T-helper 17 cell (primary cell): ENCODE measurements at regions not wholly inside any gene's neighbourhood (a gene's known extent, or its start where the extent isn't known, plus 50 kb on each side); places are given as distances from the start of the nearest gene placed in this dataset.
"Not testable (repeated sequence)": the region's sequence is repeated elsewhere in the genome, so short reads cannot be mapped to it uniquely, and the experiment has no call there.

Experiments
- ATAC-seq: fragments of 150-1000 bp; cut with Tn5 transposase; 2 replicates; pipeline ENCODE4 v1.10.0; 2021; ENCODE audit warnings: mild to moderate bottlenecking, moderate library complexity
- DNase-seq, 3 donors: peaks; one replicate each; pipeline versions ENCODE4 v3.0.0 to v3.0.0-alpha.2; 2020 to 2021
- H3K9me3 ChIP-seq: one replicate; pipeline ENCODE4 v1.7.0; 2013; ENCODE audit warnings: low read length, mild to moderate bottlenecking; ENCODE audit not compliant: control insufficient read depth, poor library complexity, severe bottlenecking
- H3K27ac Mint-ChIP-seq: one replicate; pipeline ENCODE4 v1.8.0; 2022; ENCODE audit warnings: mild to moderate bottlenecking, moderate library complexity, mixed read lengths
- H3K27me3 Mint-ChIP-seq: one replicate; pipeline ENCODE4 v1.8.0; 2022; ENCODE audit warnings: mixed read lengths
- H3K36me3 Mint-ChIP-seq: one replicate; pipeline ENCODE4 v1.8.0; 2022; ENCODE audit warnings: low read depth, mixed read lengths
- H3K4me1 Mint-ChIP-seq: one replicate; pipeline ENCODE4 v1.8.0; 2022; ENCODE audit warnings: mild to moderate bottlenecking, mixed read lengths
- H3K4me3 Mint-ChIP-seq: one replicate; pipeline ENCODE4 v1.8.0; 2022; ENCODE audit warnings: mild to moderate bottlenecking, moderate library complexity, mixed read lengths

DNA sequence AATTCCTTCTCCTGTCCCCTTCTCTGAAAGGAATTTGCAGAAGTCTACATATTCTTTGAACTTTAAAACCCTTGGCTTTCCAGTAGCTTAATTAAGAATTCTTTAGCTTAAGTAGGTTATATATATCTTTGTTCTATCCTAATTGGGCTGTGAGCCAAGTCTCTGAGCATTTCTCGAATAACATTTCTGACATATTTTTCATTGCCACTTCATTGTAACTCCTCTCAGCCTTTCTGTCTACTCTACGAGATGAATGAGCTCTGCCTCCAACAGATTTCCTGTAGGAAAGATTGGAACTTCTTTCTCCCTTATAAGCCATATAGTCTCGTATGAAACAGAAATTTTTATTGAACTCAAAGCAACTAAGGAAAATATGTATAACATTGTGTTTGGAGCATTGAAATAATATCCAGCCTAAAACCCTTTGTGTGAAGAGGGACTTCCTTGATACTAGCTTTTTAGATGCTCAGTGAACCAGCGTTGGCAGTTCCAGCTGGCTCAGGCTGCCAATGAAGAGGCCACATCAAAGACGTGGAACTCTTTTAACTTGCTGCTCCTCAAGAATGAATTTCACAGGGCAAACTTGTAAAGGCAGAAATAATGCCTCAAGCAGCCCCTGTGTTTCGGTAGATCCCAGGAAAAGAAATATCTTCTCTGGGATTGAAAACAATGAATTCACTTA lies 87.7 kb upstream of the NOX3 start:
- Mint-ChIP-seq H3K4me1 (no peaks in the 10 kb centered on the region), H3K27me3 (peaks cover 23% of the 10 kb centered on the region), H3K27ac (no peak overlapping the region), H3K4me3 (no peak overlapping the region), H3K36me3 (no peaks in the 10 kb centered on the region)
- H3K9me3 ChIP-seq = no peaks in the 10 kb centered on the region
- ATAC-seq = no peak
- DNase-seq = no peak

DNA sequence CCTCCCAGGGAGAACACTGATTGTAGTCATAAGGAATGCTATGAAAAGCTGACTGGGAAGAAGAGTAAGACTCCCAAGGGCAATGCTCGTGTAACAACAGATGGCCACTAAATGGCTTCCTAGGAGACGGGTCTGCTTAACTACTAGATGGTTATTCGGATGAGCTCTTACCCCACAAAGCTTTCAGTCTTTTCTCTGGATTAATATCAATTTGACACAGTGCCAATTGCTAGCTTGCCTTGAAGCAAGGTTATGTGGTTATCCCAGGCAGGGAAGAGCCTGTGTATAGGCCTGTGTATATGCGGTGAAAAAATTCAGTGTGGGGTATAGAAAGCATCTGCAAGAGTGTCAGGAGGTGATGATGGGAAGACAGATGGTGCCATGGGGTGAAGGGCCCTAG lies 86.4 kb upstream of the NOX3 start:
- H3K4me1 Mint-ChIP-seq = no peaks in the 10 kb centered on the region
- H3K4me3 Mint-ChIP-seq = no peak overlapping the region
- peaks cover 32% of the 10 kb centered on the region for H3K27me3 Mint-ChIP-seq
- H3K9me3 ChIP-seq = no peaks in the 10 kb centered on the region
- ATAC-seq (no peak), DNase-seq (no peak)
- no peak overlapping the region for H3K27ac Mint-ChIP-seq
- no peaks in the 10 kb centered on the region for H3K36me3 Mint-ChIP-seq

DNA sequence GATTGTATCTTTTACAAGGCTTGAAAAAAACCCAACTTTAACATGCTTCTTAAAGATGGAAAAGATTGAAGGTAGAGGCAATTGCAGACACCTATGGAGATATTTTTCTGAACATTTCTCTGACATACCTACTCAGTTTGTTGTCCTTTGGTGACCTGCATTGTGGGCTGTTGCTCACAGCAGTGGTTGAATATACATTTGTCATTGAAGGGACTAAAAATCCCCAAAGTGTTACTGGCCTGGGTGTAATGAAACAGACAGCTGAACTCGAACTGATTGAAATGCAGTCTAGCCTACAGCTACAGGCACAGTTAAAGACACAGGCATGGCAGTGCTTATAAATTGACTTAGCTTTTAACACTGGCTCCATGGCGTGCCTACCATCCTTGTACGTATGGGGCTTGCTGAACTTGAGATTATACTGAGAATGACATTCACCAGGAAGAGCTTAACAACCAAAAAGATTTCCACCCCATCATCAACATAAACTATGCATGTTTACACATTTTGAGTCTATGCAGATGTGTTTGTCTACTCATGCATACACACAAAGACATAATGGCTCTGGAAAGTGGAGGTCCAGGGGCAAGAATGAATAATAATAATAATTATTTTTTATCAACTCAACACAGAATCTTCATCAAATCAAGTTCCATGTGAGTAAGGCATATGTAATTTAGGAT lies 83.2 kb upstream of the NOX3 start:
- Mint-ChIP-seq H3K4me1 (no peaks in the 10 kb centered on the region), H3K27ac (no peak overlapping the region), H3K4me3 (no peak overlapping the region), H3K36me3 (no peaks in the 10 kb centered on the region), H3K27me3 (peaks cover 27% of the 10 kb centered on the region)
- ATAC-seq (no peak), DNase-seq (no peak)
- H3K9me3 ChIP-seq = no peaks in the 10 kb centered on the region

DNA sequence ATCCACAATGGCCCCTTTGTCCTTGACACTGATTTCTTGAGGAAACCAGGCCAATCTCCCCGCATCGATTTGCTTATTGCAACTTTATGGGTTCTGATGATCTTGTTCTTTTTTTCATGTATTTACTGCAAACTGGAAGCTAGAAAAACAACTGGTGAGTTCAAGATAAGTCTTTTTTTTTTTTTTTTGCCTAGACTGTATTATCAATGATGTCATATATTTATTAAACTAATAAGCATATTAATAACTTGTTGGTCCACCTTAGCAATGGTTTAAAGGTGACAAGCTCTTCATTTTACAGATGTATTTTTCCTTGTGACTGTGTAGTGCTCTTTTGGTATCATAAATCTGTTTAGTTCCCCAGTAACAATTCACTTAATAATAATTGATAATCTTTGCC lies 79.0 kb upstream of the NOX3 start:
- H3K27ac Mint-ChIP-seq = no peak overlapping the region
- H3K4me1 Mint-ChIP-seq = no peaks in the 10 kb centered on the region
- ATAC-seq (no peak), DNase-seq (no peak)
- no peaks in the 10 kb centered on the region for H3K9me3 ChIP-seq
- H3K27me3 Mint-ChIP-seq = peaks cover 11% of the 10 kb centered on the region
- peaks cover 2% of the 10 kb centered on the region for H3K36me3 Mint-ChIP-seq
- no peak overlapping the region for H3K4me3 Mint-ChIP-seq

DNA sequence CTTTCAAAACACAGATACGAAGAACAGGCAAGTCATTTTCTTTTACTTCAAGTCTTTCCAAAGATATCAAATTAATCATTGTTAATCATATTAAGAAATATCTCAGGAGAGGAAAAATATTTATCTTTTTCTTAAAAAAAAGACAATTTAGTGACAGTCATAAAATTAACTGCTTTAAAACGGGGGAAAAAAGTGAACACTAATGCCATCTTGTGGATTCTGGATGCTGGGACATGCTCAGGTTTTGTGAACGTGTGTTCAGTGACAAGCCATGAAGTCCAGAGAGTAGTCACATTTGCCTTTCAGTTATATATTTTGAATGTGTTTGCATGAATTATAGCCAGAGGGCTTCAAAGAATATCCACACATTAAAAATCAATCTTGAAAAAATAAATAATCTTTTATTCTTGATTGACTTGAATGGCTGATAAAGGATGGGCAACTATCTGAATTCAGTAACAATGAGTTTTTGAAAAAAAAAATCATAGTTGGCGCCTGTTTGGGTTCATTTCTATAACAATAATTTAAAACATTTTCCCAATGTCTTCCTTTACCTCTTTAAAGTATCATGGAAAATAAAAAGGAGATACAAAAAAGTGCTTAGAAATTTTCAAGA lies 74.7 kb upstream of the NOX3 start:
- no peak overlapping the region for H3K4me3 Mint-ChIP-seq
- peaks cover 2% of the 10 kb centered on the region for H3K36me3 Mint-ChIP-seq
- H3K9me3 ChIP-seq = no peaks in the 10 kb centered on the region
- H3K27me3 Mint-ChIP-seq = no peaks in the 10 kb centered on the region
- DNase-seq (no peak), ATAC-seq (no peak)
- H3K4me1 Mint-ChIP-seq = no peaks in the 10 kb centered on the region
- H3K27ac Mint-ChIP-seq = no peak overlapping the region

DNA sequence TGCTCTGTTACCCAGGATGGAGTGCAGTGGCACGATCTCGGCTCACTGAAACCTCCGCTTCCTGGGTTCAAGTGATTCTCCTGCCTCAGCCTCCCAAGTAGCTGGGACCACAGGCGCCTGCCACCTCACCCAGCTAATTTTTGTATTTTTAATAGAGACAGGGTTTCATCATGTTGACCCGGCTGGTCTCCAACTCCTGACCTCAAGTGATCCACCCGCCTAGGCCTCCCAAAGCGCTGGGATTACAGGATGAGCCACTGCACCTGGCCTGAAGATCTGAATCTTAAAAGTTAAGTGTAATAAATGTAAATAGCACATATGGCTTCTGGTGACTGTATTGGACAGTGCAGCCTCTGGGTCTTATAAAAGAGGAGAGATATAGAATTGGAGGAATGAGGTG lies 74.2 kb upstream of the NOX3 start:
- H3K36me3 Mint-ChIP-seq, H3K4me1 Mint-ChIP-seq, DNase-seq, H3K27ac Mint-ChIP-seq, ATAC-seq, H3K9me3 ChIP-seq, H3K4me3 Mint-ChIP-seq, H3K27me3 Mint-ChIP-seq: not testable (repeated sequence)

DNA sequence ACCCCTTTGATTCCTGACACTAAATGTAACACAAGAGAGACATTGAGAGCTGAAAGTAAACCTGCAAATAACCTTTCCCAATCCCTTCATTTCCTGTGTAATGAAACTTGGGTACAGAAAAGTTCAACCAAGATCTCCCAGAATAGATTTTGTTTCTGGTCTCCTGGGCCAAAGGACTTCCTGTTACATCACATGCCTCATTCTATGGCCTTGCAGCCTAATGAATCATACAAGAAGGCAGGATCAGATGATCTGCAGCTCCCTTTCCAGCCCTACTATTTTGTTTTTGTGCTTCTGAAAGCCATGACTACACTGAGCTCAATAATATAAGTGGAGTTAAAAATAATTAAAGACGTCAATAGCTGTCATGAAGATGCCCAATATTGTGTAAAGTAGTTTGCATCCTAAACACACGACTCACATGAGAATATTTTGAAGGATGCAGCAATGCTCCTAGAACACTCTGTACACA lies 73.4 kb upstream of the NOX3 start:
- no peak for DNase-seq
- Mint-ChIP-seq H3K36me3 (peaks cover 2% of the 10 kb centered on the region), H3K27ac (no peak overlapping the region), H3K4me1 (no peaks in the 10 kb centered on the region), H3K4me3 (no peak overlapping the region), H3K27me3 (no peaks in the 10 kb centered on the region)
- H3K9me3 ChIP-seq = no peaks in the 10 kb centered on the region
- no peak for ATAC-seq

DNA sequence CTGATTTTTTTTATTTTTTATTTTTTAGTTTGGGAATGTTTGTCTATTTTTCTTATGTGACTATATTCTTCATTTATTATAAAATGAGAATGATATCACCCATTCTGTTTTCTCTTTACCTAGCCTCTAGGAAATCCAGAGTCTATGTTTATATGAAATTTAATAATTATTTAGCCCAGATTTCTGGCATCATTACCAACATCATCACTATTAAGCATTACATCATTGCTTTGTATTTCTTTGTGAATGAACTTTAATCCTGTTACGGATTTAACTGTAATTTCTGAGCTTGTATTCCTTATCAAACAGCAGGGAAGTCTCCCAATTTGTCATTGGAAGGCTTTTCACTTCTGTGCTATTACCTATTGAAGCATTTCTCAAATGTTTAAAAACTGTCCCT lies 72.7 kb upstream of the NOX3 start:
- H3K36me3 Mint-ChIP-seq = peaks cover 2% of the 10 kb centered on the region
- no peak overlapping the region for H3K27ac Mint-ChIP-seq

DNA sequence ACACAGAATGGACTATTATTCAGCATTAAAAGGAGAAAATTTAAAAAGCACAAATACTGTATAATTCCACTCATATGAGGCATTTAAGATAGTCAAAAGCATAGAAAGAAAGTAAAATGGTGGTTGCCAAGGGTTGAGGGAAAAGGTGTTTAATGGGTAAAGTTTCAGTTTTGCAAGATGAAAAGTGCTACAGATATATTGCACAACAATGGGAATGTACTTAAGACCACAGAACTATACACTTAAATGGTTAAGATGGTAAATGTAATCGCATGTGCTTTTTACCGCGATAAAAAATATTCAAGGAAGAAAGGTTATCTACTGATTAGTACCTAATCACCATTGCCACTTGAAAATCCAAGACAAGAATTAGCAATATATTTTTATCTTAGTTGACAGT lies 71.8 kb upstream of the NOX3 start:
- DNase-seq = no peak
- Mint-ChIP-seq H3K4me3 (no peak overlapping the region), H3K27ac (no peak overlapping the region), H3K4me1 (no peaks in the 10 kb centered on the region), H3K36me3 (peaks cover 2% of the 10 kb centered on the region), H3K27me3 (no peaks in the 10 kb centered on the region)
- ATAC-seq = no peak
- H3K9me3 ChIP-seq = no peaks in the 10 kb centered on the region

More for the DNA sequence above, 72.7 kb upstream of the NOX3 start:
- no peaks in the 10 kb centered on the region for H3K4me1 Mint-ChIP-seq
- no peaks in the 10 kb centered on the region for H3K27me3 Mint-ChIP-seq
- no peak for DNase-seq
- no peak overlapping the region for H3K4me3 Mint-ChIP-seq
- H3K9me3 ChIP-seq = no peaks in the 10 kb centered on the region
- ATAC-seq = no peak

DNA sequence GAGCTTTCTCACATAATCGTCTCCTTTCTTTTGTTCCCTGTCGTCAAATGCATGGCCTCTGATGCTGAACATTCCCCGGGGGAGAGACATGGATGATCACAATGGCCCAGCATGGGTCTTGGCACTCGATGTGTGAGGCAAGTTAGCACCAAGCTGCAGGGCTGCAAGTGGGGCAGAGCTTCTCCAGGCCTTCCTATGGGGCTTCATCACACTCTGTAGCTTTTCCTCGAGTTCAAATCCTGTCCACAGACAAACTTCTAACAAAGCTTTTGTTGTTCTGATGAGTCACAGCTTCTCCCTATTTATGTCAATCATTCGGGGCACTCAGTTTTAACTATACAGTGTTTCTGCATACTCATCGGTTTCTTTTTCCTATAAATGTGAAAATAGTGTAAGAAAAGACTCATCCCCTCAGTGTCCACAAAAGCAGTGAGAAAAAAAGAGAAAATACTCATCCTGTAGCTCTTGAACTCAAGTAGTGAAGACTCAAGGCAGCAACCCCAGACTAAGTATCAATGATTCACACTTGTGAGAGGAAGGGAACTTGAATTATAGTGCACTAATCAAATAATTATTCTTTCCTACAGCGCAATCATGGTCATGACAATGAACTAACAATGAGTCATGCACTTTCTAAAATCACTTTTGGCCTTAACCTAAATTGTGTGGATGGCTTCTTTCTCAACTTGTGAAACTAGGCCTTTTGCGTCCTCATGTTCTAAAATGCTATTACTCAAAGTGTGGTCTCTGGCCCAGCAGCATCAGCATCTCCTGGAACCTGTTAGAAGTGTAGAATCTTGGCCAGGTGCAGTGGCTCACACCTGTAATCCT lies 68.4 kb upstream of the NOX3 start:
- Mint-ChIP-seq H3K36me3 (no peaks in the 10 kb centered on the region), H3K4me1 (no peaks in the 10 kb centered on the region), H3K27me3 (no peaks in the 10 kb centered on the region), H3K4me3 (no peak overlapping the region), H3K27ac (no peak overlapping the region)
- ATAC-seq (no peak), DNase-seq (no peak)
- H3K9me3 ChIP-seq = no peaks in the 10 kb centered on the region

DNA sequence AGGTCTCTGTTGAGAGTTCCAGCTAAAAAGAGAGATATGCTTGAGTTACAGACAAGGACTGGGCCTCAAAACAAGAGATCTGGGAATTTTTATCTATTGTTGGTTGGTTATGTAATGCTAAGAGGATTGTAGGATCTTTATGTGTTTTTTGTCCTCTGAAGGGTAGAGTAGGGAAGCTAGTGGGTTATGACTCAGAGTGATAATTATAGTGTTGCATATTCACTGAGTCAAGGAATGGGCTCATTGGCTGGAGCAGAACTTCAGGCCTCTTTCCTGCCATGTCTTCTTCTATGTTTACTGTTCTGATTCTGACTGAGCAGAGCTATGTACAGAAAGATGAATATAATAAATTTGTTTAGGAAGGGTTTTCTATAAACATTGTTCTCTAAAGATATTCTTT lies 66.1 kb upstream of the NOX3 start:
- H3K27me3 Mint-ChIP-seq = no peaks in the 10 kb centered on the region
- DNase-seq (no peak), ATAC-seq (no peak)
- no peaks in the 10 kb centered on the region for H3K4me1 Mint-ChIP-seq
- no peak overlapping the region for H3K4me3 Mint-ChIP-seq
- H3K36me3 Mint-ChIP-seq = no peaks in the 10 kb centered on the region
- no peaks in the 10 kb centered on the region for H3K9me3 ChIP-seq
- H3K27ac Mint-ChIP-seq = no peak overlapping the region

DNA sequence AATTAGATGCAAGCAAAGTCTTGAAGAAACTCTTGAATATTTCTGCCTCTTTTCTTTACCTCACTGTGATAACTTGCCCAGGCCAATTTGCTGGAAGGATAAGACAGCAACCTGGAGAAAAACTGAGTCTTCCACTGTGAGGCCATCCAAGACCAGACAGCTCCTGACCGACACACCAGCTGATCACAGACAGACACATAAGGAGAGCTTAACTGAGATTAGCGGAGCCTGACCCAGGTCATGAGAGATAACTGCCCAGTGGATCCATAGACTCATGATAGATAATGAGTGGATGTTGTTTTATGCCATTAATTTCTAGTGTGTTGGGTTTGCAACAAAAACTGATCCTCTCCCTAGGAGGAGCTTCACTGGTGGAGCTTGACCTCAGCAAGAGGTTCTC lies 64.4 kb upstream of the NOX3 start:
- no peak overlapping the region for H3K27ac Mint-ChIP-seq
- H3K9me3 ChIP-seq = no peaks in the 10 kb centered on the region
- no peaks in the 10 kb centered on the region for H3K4me1 Mint-ChIP-seq
- H3K36me3 Mint-ChIP-seq = no peaks in the 10 kb centered on the region
- no peaks in the 10 kb centered on the region for H3K27me3 Mint-ChIP-seq
- DNase-seq = no peak
- ATAC-seq = no peak
- no peak overlapping the region for H3K4me3 Mint-ChIP-seq

DNA sequence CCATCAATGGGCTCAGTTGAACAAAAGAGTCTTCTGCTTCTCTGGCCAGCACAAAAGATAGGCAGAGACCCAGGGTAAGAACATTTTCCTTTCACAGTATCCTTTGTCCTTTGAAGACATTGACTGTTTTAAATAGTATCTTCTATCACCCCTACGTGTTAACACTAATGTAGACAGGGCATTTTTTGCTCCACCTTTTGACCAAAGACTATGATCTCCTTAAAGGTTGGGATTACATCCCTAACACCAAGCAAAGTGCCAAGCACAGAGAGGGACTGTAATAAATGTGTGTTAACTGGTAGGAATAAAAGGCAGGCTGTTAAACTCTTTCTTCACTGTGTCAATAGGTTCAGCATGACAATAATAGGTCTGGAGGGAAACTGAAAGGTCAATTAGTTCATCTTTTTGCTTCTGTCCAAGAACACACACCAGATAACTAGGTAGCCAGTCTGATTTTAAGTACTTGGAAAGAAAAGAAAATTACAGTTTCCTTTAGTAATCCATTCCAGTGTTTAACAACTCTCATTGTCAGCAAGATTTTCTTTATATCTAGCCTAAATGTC lies 63.6 kb upstream of the NOX3 start:
- no peaks in the 10 kb centered on the region for H3K9me3 ChIP-seq
- Mint-ChIP-seq H3K27ac (no peak overlapping the region), H3K27me3 (no peaks in the 10 kb centered on the region), H3K36me3 (no peaks in the 10 kb centered on the region), H3K4me3 (no peak overlapping the region), H3K4me1 (no peaks in the 10 kb centered on the region)
- DNase-seq (no peak), ATAC-seq (no peak)
